ENCODE measurements at regions not wholly inside any gene's neighbourhood (a gene's known extent, or its start where the extent isn't known, plus 50 kb on each side); places are given as distances from the start of the nearest gene placed in this dataset.
"Not testable (repeated sequence)": the region's sequence is repeated elsewhere in the genome, so short reads cannot be mapped to it uniquely, and the experiment has no call there.

GRCh38 chrX:73390628-73391567, 56.0 kb upstream of the CDX4 start:
- Histone ChIP-seq H3K4ac (ENCODE audit: low read length) (no peak overlapping the region), H2BK5ac (ENCODE audit: low read length) (no peak overlapping the region), H3K14ac (ENCODE audit: low read length) (no peak overlapping the region), H4K91ac (ENCODE audit: low read depth, low read length, poor library complexity) (no peak overlapping the region), H3K27ac (replicated peaks; ENCODE audit: low read length) (no peak overlapping the region), H3K4me3 (ENCODE audit: low read length in 2 of 2) (no peak overlapping the region), H2AK5ac (ENCODE audit: low read depth, low read length) (no peak overlapping the region), H3K4me1 (ENCODE audit: control insufficient read depth in 2 of 2, insufficient read depth in 1 of 2, low read depth in 1 of 2, low read length in 2 of 2) (no peaks in the 10 kb centered on the region), H3K9ac (ENCODE audit: low read depth, low read length, poor library complexity) (no peak overlapping the region), H4K8ac (ENCODE audit: low read depth, low read length) (no peak overlapping the region), H3K79me1 (ENCODE audit: low read depth, low read length) (no peaks in the 10 kb centered on the region), H3K4me2 (ENCODE audit: insufficient read depth, low read length, poor library complexity, severe bottlenecking) (no peak overlapping the region), H2AFZ (ENCODE audit: low read length) (no peak overlapping the region), H2BK12ac (ENCODE audit: low read length) (no peak overlapping the region), H2BK120ac (ENCODE audit: low read depth, low read length) (no peak overlapping the region), H3K18ac (ENCODE audit: low read length) (no peak overlapping the region), H2BK15ac (ENCODE audit: low read length) (no peak overlapping the region), H3K9me3 (replicated peaks in 1 of 2; ENCODE audit: control insufficient read depth in 2 of 2, insufficient read depth in 1 of 2, low read depth in 1 of 2, low read length in 2 of 2) (no peaks in the 10 kb centered on the region), H3K23ac (ENCODE audit: low read depth, low read length, poor library complexity) (no peak overlapping the region), H3K36me3 (replicated peaks in 1 of 2; ENCODE audit: control insufficient read depth in 2 of 2, insufficient read depth in 2 of 2, low read length in 2 of 2) (no peaks in the 10 kb centered on the region), H3K27me3 (ENCODE audit: control insufficient read depth in 3 of 3, insufficient read depth in 3 of 3, low read depth in 1 of 3, low read length in 3 of 3) (no peaks in the 10 kb centered on the region)
- DNase-seq (ENCODE audit: low spot score): no peak
- no CpG with 5 or more reads among the region's 5 CpGs for WGBS, 2 donors (ENCODE audit: extremely low coverage in 2 of 2, insufficient read length in 2 of 2, insufficient replicate concordance in 1 of 2)

GRCh38 chrX:73366696-73367095, 80.2 kb upstream of the CDX4 start:
- H3K27me3 ChIP-seq (ENCODE audit: control insufficient read depth in 3 of 3, insufficient read depth in 3 of 3, low read depth in 1 of 3, low read length in 3 of 3): no peaks in the 10 kb centered on the region
- no peak overlapping the region for H3K18ac ChIP-seq (ENCODE audit: low read length)
- no peak for DNase-seq (ENCODE audit: low spot score)
- H2BK5ac ChIP-seq (ENCODE audit: low read length): no peak overlapping the region
- no peaks in the 10 kb centered on the region for H3K4me1 ChIP-seq (ENCODE audit: control insufficient read depth in 2 of 2, insufficient read depth in 1 of 2, low read depth in 1 of 2, low read length in 2 of 2)
- no peak overlapping the region for H4K8ac ChIP-seq (ENCODE audit: low read depth, low read length)
- no peak overlapping the region for H2AK5ac ChIP-seq (ENCODE audit: low read depth, low read length)
- H3K4me3 ChIP-seq (ENCODE audit: low read length in 2 of 2): no peak overlapping the region
- H3K14ac ChIP-seq (ENCODE audit: low read length): no peak overlapping the region
- no peak overlapping the region for H2AFZ ChIP-seq (ENCODE audit: low read length)
- H3K27ac ChIP-seq (replicated peaks; ENCODE audit: low read length): no peak overlapping the region
- no peak overlapping the region for H2BK15ac ChIP-seq (ENCODE audit: low read length)
- no peak overlapping the region for H3K9ac ChIP-seq (ENCODE audit: low read depth, low read length, poor library complexity)
- no peak overlapping the region for H4K91ac ChIP-seq (ENCODE audit: low read depth, low read length, poor library complexity)
- no peak overlapping the region for H2BK120ac ChIP-seq (ENCODE audit: low read depth, low read length)
- H3K79me1 ChIP-seq (ENCODE audit: low read depth, low read length): no peaks in the 10 kb centered on the region
- no CpG with 5 or more reads among the region's 1 CpG for WGBS, 2 donors (ENCODE audit: extremely low coverage in 2 of 2, insufficient read length in 2 of 2, insufficient replicate concordance in 1 of 2)
- no peaks in the 10 kb centered on the region for H3K9me3 ChIP-seq (replicated peaks in 1 of 2; ENCODE audit: control insufficient read depth in 2 of 2, insufficient read depth in 1 of 2, low read depth in 1 of 2, low read length in 2 of 2)
- H3K23ac ChIP-seq (ENCODE audit: low read depth, low read length, poor library complexity): no peak overlapping the region
- H3K36me3 ChIP-seq (replicated peaks in 1 of 2; ENCODE audit: control insufficient read depth in 2 of 2, insufficient read depth in 2 of 2, low read length in 2 of 2): no peaks in the 10 kb centered on the region
- H2BK12ac ChIP-seq (ENCODE audit: low read length): no peak overlapping the region
- no peak overlapping the region for H3K4ac ChIP-seq (ENCODE audit: low read length)
- no peak overlapping the region for H3K4me2 ChIP-seq (ENCODE audit: insufficient read depth, low read length, poor library complexity, severe bottlenecking)

- not testable (repeated sequence) for H3K79me1 ChIP-seq (ENCODE audit: low read depth, low read length); H3K4ac ChIP-seq (ENCODE audit: low read length); H4K8ac ChIP-seq (ENCODE audit: low read depth, low read length); H3K9me3 ChIP-seq (replicated peaks in 1 of 2; ENCODE audit: control insufficient read depth in 2 of 2, insufficient read depth in 1 of 2, low read depth in 1 of 2, low read length in 2 of 2); H3K27me3 ChIP-seq (ENCODE audit: control insufficient read depth in 3 of 3, insufficient read depth in 3 of 3, low read depth in 1 of 3, low read length in 3 of 3); H2AFZ ChIP-seq (ENCODE audit: low read length); H4K91ac ChIP-seq (ENCODE audit: low read depth, low read length, poor library complexity); H3K36me3 ChIP-seq (replicated peaks in 1 of 2; ENCODE audit: control insufficient read depth in 2 of 2, insufficient read depth in 2 of 2, low read length in 2 of 2); H3K14ac ChIP-seq (ENCODE audit: low read length); H2BK5ac ChIP-seq (ENCODE audit: low read length); H2BK120ac ChIP-seq (ENCODE audit: low read depth, low read length); H2AK5ac ChIP-seq (ENCODE audit: low read depth, low read length); H3K18ac ChIP-seq (ENCODE audit: low read length); H3K4me2 ChIP-seq (ENCODE audit: insufficient read depth, low read length, poor library complexity, severe bottlenecking); H2BK12ac ChIP-seq (ENCODE audit: low read length); H3K9ac ChIP-seq (ENCODE audit: low read depth, low read length, poor library complexity); H3K4me3 ChIP-seq (ENCODE audit: low read length in 2 of 2); H3K23ac ChIP-seq (ENCODE audit: low read depth, low read length, poor library complexity); H3K27ac ChIP-seq (replicated peaks; ENCODE audit: low read length); H2BK15ac ChIP-seq (ENCODE audit: low read length); DNase-seq (ENCODE audit: low spot score); H3K4me1 ChIP-seq (ENCODE audit: control insufficient read depth in 2 of 2, insufficient read depth in 1 of 2, low read depth in 1 of 2, low read length in 2 of 2)
- WGBS, 2 donors (ENCODE audit: extremely low coverage in 2 of 2, insufficient read length in 2 of 2, insufficient replicate concordance in 1 of 2): no CpG with 5 or more reads among the region's 4 CpGs
These were observed 89.6 kb upstream of the CDX4 start for GRCh38 chrX:73357294-73357693.

GRCh38 chrX:73348977-73349376, 97.9 kb upstream of the CDX4 start:
- Histone ChIP-seq H3K14ac (ENCODE audit: low read length) (no peak overlapping the region), H2BK12ac (ENCODE audit: low read length) (no peak overlapping the region), H4K8ac (ENCODE audit: low read depth, low read length) (no peak overlapping the region), H3K4me1 (ENCODE audit: control insufficient read depth in 2 of 2, insufficient read depth in 1 of 2, low read depth in 1 of 2, low read length in 2 of 2) (no peaks in the 10 kb centered on the region), H2BK15ac (ENCODE audit: low read length) (no peak overlapping the region), H3K4ac (ENCODE audit: low read length) (no peak overlapping the region), H3K27me3 (ENCODE audit: control insufficient read depth in 3 of 3, insufficient read depth in 3 of 3, low read depth in 1 of 3, low read length in 3 of 3) (no peaks in the 10 kb centered on the region), H3K23ac (ENCODE audit: low read depth, low read length, poor library complexity) (no peak overlapping the region), H3K79me1 (ENCODE audit: low read depth, low read length) (no peaks in the 10 kb centered on the region), H3K9ac (ENCODE audit: low read depth, low read length, poor library complexity) (no peak overlapping the region), H4K91ac (ENCODE audit: low read depth, low read length, poor library complexity) (no peak overlapping the region), H2BK5ac (ENCODE audit: low read length) (no peak overlapping the region), H2AK5ac (ENCODE audit: low read depth, low read length) (no peak overlapping the region), H3K9me3 (replicated peaks in 1 of 2; ENCODE audit: control insufficient read depth in 2 of 2, insufficient read depth in 1 of 2, low read depth in 1 of 2, low read length in 2 of 2) (no peaks in the 10 kb centered on the region), H3K36me3 (replicated peaks in 1 of 2; ENCODE audit: control insufficient read depth in 2 of 2, insufficient read depth in 2 of 2, low read length in 2 of 2) (no peaks in the 10 kb centered on the region), H2AFZ (ENCODE audit: low read length) (no peak overlapping the region), H3K18ac (ENCODE audit: low read length) (no peak overlapping the region), H3K27ac (replicated peaks; ENCODE audit: low read length) (no peak overlapping the region), H3K4me2 (ENCODE audit: insufficient read depth, low read length, poor library complexity, severe bottlenecking) (no peak overlapping the region), H2BK120ac (ENCODE audit: low read depth, low read length) (no peak overlapping the region), H3K4me3 (ENCODE audit: low read length in 2 of 2) (no peak overlapping the region)
- WGBS, 2 donors (ENCODE audit: extremely low coverage in 2 of 2, insufficient read length in 2 of 2, insufficient replicate concordance in 1 of 2): no CpG with 5 or more reads among the region's 1 CpG
- DNase-seq (ENCODE audit: low spot score): no peak

Data from neuronal stem cell (in vitro differentiated cells).